Central memory CD8-positive, alpha-beta T cell (primary cell): ENCODE measurements at regions not wholly inside any gene's neighbourhood (a gene's known extent, or its start where the extent isn't known, plus 50 kb on each side); places are given as distances from the start of the nearest gene placed in this dataset.

Source experiments
- ATAC-seq: fragments of 150-1000 bp; cut with Tn5 transposase; replicated peaks from 2 replicates; pipeline ENCODE4 v1.10.0; 2022; ENCODE audit warnings: mild to moderate bottlenecking, moderate FRiP score, moderate number of reproducible peaks; ENCODE audit not compliant: poor library complexity, severe bottlenecking; ENCODE audit errors: extremely low read depth
- DNase-seq, 2 donors: peaks; one replicate each; pipeline ENCODE4 v3.0.0; 2021; ENCODE audit warnings: low spot score in 2 of 2
- H3K27ac Mint-ChIP-seq: one replicate; pipeline ENCODE4 v1.8.0; 2022; ENCODE audit warnings: low read depth, mild to moderate bottlenecking, moderate library complexity, mixed read lengths
- H3K27me3 Mint-ChIP-seq: one replicate; pipeline ENCODE4 v1.8.0; 2022; ENCODE audit warnings: mixed read lengths
- H3K36me3 Mint-ChIP-seq: one replicate; pipeline ENCODE4 v1.8.0; 2022; ENCODE audit warnings: mild to moderate bottlenecking, moderate library complexity, mixed read lengths; ENCODE audit not compliant: insufficient read depth
- H3K4me1 Mint-ChIP-seq: one replicate; pipeline ENCODE4 v1.8.0; 2022; ENCODE audit warnings: mixed read lengths
- H3K4me3 Mint-ChIP-seq: one replicate; pipeline ENCODE4 v1.8.0; 2022; ENCODE audit warnings: mild to moderate bottlenecking, moderate library complexity, mixed read lengths
- H3K9me3 Mint-ChIP-seq: one replicate; pipeline ENCODE4 v1.8.0; 2022; ENCODE audit warnings: mixed read lengths

DNA sequence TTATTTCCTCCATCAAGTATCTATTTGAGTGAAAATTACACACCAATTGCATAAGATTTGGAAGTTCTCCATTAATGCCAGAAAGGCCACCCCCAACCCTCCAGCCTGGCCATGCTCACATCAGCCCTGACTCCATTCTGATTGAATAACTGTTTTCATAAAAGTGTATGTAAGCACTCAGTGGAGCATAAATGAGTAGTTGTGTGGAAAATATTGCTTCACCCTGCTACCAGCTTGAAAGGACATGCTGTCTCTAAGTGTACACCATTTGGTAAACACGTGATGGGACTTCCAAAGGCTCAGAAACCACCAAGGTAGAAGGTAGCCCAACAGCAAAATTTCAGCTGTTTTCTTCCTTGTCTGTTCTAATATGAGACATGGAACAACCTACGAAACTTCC, 393.8 kb downstream of the ZNF385D start:
- ATAC-seq: no peak
- Mint-ChIP-seq H3K27ac (no peak overlapping the region), H3K27me3 (no peaks in the 10 kb centered on the region), H3K36me3 (no peaks in the 10 kb centered on the region), H3K4me1 (no peaks in the 10 kb centered on the region), H3K9me3 (peaks cover 5% of the 10 kb centered on the region), H3K4me3 (no peak overlapping the region)
- DNase-seq: no peak

DNA sequence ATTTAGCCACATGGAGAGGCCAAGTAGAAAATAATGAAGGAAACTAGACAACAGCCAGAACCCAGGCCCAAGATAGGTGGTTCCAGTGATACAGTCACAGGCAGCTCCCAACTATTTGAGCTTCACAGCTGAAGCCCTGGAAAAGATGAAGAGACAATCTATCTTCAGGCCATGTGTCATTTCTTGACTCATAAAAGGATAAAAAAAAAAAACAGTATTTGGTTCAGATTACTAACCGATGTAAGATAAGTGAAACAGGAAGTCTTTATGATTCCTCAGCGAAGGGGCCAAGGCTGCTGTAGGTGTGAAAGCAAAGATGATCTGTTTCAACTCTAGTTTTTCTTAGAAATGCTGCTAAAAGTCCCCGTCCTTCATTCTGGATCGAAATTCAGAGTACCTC, 394.6 kb downstream of the ZNF385D start:
- DNase-seq (no peak), ATAC-seq (no peak)
- Mint-ChIP-seq H3K27ac (no peak overlapping the region), H3K27me3 (no peaks in the 10 kb centered on the region), H3K4me1 (no peaks in the 10 kb centered on the region), H3K4me3 (no peak overlapping the region), H3K36me3 (no peaks in the 10 kb centered on the region), H3K9me3 (peaks cover 11% of the 10 kb centered on the region)

DNA sequence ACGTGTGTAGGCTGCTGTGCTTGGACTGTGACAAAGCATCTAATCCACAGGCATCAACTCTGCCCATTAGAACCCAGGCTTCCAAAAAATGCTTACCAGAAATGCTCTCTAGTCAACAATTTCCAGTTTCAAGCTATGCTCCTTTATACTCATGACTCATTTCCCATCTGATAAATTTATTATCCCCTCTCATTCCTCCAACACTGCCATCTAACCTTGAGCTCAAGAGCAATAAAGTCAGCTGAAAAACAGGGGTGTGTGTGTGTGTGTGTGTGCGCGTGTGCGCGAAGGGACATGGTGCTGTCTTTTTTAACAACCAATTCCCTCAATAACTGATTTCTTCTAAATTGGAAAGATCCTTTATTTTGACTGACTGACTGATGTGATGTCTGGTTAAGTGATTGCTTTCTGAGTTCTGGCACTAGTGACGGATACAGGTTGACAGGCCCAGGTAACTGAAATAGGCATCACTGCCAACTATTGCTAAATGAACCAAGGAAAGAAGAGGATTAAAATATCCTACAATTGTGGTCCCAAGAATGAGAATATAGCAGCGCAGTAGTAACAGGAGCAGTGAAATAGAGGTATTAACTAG, 405.5 kb downstream of the ZNF385D start:
- no peaks in the 10 kb centered on the region for H3K36me3 Mint-ChIP-seq
- no peaks in the 10 kb centered on the region for H3K27me3 Mint-ChIP-seq
- H3K9me3 Mint-ChIP-seq: peaks cover 7% of the 10 kb centered on the region
- ATAC-seq (no peak), DNase-seq (no peak)
- H3K27ac Mint-ChIP-seq: no peak overlapping the region
- no peak overlapping the region for H3K4me3 Mint-ChIP-seq
- no peaks in the 10 kb centered on the region for H3K4me1 Mint-ChIP-seq

DNA sequence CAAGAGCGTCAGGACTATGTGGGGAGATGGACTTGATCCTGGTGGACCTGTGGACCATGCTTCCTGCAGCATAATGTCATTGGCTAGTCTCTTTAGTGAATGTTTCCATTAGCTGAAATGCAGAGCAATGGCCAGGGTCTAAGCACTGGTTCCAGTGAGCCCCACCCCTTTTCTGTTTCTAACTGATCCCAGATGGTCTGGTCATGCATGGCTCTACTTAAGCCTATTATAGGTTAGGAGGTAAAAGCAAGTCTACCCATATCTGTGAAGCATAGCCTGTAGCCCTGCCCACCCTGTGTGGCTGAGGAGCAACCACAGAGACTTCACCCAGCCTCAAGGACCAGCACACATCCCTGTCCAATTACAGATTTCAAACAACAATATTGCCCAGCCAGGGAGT, 419.2 kb downstream of the ZNF385D start:
- DNase-seq (no peak), ATAC-seq (no peak)
- no peaks in the 10 kb centered on the region for H3K4me1 Mint-ChIP-seq
- no peaks in the 10 kb centered on the region for H3K36me3 Mint-ChIP-seq
- H3K4me3 Mint-ChIP-seq: no peak overlapping the region
- peaks cover 27% of the 10 kb centered on the region for H3K9me3 Mint-ChIP-seq
- no peaks in the 10 kb centered on the region for H3K27me3 Mint-ChIP-seq
- no peak overlapping the region for H3K27ac Mint-ChIP-seq

DNA sequence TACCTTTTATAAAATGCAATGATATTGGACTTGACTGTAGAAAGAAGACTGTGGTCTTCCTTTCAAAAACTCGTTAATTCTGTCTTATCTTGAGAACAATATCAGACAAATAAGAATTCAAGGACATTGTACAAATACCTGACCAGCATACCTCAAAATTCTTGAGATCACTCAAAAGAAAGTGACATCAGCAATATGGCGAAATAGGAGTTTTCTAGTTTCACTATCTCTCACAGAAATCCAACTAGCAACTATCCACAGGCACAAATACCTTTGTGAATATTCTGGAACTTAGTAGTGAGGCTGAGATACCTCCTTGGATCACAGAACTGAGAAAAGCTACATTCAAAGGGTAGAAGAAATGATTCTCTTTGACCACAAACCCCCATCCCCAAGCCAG, 419.7 kb downstream of the ZNF385D start:
- H3K36me3 Mint-ChIP-seq: no peaks in the 10 kb centered on the region
- no peak for DNase-seq
- H3K27ac Mint-ChIP-seq: no peak overlapping the region
- H3K27me3 Mint-ChIP-seq: no peaks in the 10 kb centered on the region
- peaks cover 27% of the 10 kb centered on the region for H3K9me3 Mint-ChIP-seq
- ATAC-seq: no peak
- no peak overlapping the region for H3K4me3 Mint-ChIP-seq
- no peaks in the 10 kb centered on the region for H3K4me1 Mint-ChIP-seq

DNA sequence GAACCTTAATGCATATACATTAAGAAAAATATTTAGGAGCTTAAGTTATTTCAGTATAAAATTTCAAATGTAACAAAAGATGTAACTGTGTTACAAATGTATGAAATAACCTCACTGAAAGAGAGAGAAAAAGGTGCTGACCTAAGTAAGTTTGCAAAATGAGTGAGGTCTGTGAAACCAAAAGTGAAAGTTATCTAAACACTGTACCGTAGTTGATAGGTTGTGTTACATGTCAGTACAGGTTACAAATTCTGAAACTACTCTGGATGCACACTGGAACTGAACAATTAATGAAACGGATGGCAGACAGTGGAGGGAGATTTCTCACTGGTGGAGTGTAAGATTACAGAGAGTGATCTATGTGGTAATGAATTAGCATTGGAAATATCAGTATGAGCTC, 420.7 kb downstream of the ZNF385D start:
- H3K4me3 Mint-ChIP-seq: peak overlapping the region; percentile 36
- peaks cover 20% of the 10 kb centered on the region for H3K9me3 Mint-ChIP-seq
- H3K4me1 Mint-ChIP-seq: no peaks in the 10 kb centered on the region
- no peak overlapping the region for H3K27ac Mint-ChIP-seq
- H3K36me3 Mint-ChIP-seq: no peaks in the 10 kb centered on the region
- ATAC-seq (no peak), DNase-seq (no peak)
- no peaks in the 10 kb centered on the region for H3K27me3 Mint-ChIP-seq

DNA sequence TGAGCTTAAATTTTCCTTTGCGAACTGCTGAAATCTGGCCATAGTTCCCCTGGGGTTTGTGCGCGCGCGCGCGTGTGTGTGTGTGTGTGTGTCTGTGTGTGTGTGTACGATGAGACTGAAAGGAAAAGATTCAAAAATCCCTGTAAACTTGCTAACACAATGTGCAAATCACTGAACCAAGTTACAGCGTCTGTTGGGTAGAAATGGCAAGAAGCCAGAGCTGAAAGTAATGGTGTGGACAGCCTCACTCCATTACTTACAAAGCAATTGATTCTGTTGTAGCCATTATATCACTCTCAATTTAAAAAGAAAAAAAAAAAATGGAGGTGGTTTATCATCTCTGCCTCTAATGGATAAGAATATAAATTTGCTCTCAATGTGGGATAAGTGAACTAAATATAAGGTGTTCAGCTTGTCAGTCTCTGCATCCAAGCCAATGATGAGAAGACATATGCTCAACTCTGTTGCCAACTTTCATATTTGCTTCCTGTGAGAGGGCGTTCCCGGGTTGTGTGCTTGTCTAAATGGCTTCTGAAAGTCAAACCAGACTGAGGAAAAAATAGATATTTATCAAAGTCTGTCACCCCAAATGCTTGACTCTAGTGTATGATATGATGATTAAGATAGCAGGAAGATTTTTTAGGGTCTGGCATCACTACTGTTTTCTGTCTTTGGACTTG, 422.2 kb downstream of the ZNF385D start:
- H3K4me1 Mint-ChIP-seq: no peaks in the 10 kb centered on the region
- H3K36me3 Mint-ChIP-seq: peaks cover 1% of the 10 kb centered on the region

DNA sequence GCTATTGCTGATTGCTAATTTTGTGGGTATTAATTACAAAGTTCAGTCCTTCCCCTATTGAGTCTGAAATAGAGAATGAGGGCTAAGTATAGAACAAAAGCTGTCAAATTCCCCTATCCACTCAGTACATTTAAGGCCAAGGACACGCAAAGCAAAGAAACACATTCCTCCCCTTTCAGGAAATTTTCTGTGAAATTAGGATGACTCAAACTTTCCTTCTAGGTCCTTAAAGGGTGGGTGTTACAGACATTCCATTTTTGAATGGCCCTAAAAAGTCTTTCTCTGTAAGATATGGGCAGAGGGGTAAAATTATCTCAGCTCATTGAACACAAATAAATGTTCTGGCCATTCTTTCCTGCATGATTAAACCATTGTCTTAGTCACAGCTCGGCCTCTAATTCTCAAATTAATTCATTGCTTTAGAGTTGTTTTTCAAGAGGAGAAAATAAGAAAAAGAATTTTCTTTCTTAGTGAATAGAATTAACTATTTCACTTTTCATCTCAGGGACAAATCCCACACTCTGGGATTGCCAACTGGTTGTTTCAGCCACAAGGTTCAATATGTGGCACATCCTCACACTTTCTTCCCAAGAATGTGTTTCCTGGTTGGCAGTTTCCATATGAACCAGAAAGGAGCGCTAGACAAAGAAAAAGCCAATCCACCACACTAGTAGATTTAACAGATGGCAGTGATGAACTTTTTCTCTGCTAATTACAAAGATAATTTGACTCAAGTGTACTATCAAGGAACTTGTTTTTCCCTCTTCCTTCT, 424.1 kb downstream of the ZNF385D start:
- peaks cover 1% of the 10 kb centered on the region for H3K36me3 Mint-ChIP-seq
- H3K4me1 Mint-ChIP-seq: no peaks in the 10 kb centered on the region
- peaks cover 16% of the 10 kb centered on the region for H3K9me3 Mint-ChIP-seq
- H3K4me3 Mint-ChIP-seq: no peak overlapping the region
- no peak for ATAC-seq
- DNase-seq: no peak
- no peaks in the 10 kb centered on the region for H3K27me3 Mint-ChIP-seq
- no peak overlapping the region for H3K27ac Mint-ChIP-seq

More for the DNA sequence above, 422.2 kb downstream of the ZNF385D start:
- Mint-ChIP-seq H3K27me3 (no peaks in the 10 kb centered on the region), H3K27ac (no peak overlapping the region), H3K4me3 (no peak overlapping the region), H3K9me3 (peaks cover 20% of the 10 kb centered on the region)
- no peak for DNase-seq
- no peak for ATAC-seq

DNA sequence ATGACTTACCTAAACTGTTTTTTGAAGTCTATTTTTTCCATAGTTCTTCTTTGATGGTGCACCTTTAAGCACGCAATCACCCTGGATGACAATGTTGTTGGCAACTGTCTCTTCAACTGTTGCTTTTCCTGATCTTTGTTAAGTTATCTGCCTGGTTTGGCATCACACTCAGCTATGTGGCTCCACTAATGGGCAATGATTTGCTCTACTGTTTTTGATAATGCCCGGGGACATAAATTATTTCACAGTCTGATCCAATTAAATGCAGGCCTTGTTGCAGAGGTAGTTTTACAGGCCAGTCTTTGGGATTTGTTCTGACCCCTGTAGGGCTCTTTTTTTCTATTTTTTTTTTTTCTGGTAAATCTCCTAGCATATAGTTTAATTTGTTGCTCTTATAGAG, 436.3 kb downstream of the ZNF385D start:
- Mint-ChIP-seq H3K36me3 (no peaks in the 10 kb centered on the region), H3K4me3 (no peak overlapping the region), H3K9me3 (peaks cover 8% of the 10 kb centered on the region), H3K27ac (no peak overlapping the region), H3K4me1 (no peaks in the 10 kb centered on the region), H3K27me3 (no peaks in the 10 kb centered on the region)
- ATAC-seq (no peak), DNase-seq (no peak)

DNA sequence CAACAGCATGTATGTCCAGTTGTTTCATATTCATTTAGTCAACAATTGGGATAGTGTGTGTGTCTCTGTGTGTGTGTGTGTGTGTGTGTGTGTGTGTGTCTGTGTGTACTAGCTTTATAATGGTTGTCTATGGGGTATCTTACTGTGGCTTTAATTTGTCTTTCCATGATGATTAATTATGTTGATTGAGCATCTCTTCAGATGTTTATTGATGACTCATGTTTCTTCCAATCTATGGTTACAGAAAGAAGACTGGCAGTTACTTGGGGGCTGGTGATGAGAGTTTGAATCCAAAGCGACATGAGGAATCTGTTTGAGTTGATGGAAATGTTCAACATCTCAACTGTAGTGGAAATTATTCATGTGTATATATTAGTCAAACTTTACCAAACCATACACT, 440.1 kb downstream of the ZNF385D start:
- no peak for DNase-seq
- Mint-ChIP-seq H3K4me1 (no peaks in the 10 kb centered on the region), H3K4me3 (no peak overlapping the region), H3K27me3 (no peaks in the 10 kb centered on the region), H3K9me3 (peaks cover under 1% of the 10 kb centered on the region), H3K36me3 (no peaks in the 10 kb centered on the region), H3K27ac (no peak overlapping the region)
- ATAC-seq: no peak

DNA sequence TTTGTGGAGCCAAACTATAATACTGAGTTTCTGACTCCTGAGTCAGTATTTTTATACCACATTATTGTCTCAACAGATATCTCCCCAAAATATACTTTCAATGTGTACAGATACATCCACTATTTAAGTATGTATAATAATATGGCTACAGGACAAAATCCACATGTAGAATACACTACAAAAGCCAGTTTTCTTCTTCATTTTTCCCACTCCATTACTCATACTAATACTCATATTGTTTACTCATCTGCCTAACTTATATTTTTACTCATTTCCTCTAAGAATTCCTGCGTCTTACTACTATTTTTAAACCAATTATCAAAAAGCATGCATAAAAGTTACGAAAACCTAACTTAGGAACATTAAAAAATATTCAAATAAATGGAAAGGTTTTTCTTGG, 440.8 kb downstream of the ZNF385D start:
- ATAC-seq: no peak
- Mint-ChIP-seq H3K9me3 (peaks cover 1% of the 10 kb centered on the region), H3K27ac (no peak overlapping the region), H3K4me3 (no peak overlapping the region), H3K27me3 (no peaks in the 10 kb centered on the region), H3K36me3 (no peaks in the 10 kb centered on the region), H3K4me1 (no peaks in the 10 kb centered on the region)
- no peak for DNase-seq

DNA sequence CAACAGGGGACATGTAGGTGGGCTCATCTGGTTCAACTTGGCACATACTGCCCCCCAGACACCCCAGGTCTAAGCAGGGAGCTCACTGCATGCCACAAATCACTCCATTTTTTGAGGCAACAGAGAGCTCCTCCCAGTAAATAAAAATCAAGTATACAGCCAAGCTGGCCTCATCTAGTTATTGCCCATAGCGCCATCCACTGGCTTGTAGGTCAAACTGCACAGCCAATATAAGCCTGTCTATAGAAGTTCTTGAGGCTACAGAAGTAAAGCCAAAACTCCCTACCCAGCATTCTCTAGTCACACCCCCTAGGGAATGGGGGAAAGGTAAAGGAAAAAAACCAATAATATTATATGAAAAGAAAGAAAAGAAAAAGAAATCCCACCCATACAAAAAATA, 453.7 kb downstream of the ZNF385D start:
- Mint-ChIP-seq H3K4me3 (no peak overlapping the region), H3K9me3 (peaks cover 12% of the 10 kb centered on the region), H3K36me3 (no peaks in the 10 kb centered on the region), H3K27ac (no peak overlapping the region), H3K27me3 (no peaks in the 10 kb centered on the region), H3K4me1 (no peaks in the 10 kb centered on the region)
- DNase-seq (no peak), ATAC-seq (no peak)

DNA sequence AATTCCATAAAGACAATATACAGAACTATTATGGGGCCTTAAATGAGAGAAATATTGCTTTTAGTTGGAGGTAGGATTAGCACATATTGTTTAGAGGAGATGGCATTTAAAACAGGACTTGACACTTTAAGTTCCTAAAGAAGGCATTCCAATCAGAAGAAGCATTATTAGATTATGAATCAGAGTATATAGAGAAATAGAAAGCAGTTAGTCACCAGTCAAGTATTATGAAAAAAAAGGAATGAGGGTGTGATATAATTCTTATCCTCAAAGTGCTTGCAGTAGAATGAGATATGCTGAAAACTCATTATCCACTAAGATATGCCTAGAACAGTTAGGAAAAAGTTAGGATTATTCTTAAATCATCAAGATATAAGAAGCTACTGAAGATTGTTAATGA, 456.2 kb downstream of the ZNF385D start:
- ATAC-seq (no peak), DNase-seq (no peak)
- no peak overlapping the region for H3K27ac Mint-ChIP-seq
- H3K36me3 Mint-ChIP-seq: no peaks in the 10 kb centered on the region
- no peaks in the 10 kb centered on the region for H3K27me3 Mint-ChIP-seq
- H3K9me3 Mint-ChIP-seq: peaks cover 16% of the 10 kb centered on the region
- no peaks in the 10 kb centered on the region for H3K4me1 Mint-ChIP-seq
- H3K4me3 Mint-ChIP-seq: no peak overlapping the region
